Loucy (cell line): ENCODE measurements at regions not wholly inside any gene's neighbourhood (a gene's known extent, or its start where the extent isn't known, plus 50 kb on each side); places are given as distances from the start of the nearest gene placed in this dataset.

Experiments used
- EZH2phosphoT487 ChIP-seq: fragments of 200-600 bp; IDR thresholded peaks from 2 replicates; pipeline ENCODE4 v1.6.1; 2018; ENCODE audit warnings: antibody characterized with exemption, mild to moderate bottlenecking, moderate library complexity, borderline replicate concordance
- TF ChIP-seq, protein P1 (sequence below): fragments of 200-600 bp; sonication (generic); conservative IDR thresholded peaks from 2 replicates; pipeline ENCODE4 v1.5.1; 2014; ENCODE audit warnings: mild to moderate bottlenecking, antibody characterized with exemption, low read length

GRCh38 chrX:35733879-35734278 lies 64.3 kb upstream of the MAGEB16 start:
- TF ChIP-seq, protein P1, sequence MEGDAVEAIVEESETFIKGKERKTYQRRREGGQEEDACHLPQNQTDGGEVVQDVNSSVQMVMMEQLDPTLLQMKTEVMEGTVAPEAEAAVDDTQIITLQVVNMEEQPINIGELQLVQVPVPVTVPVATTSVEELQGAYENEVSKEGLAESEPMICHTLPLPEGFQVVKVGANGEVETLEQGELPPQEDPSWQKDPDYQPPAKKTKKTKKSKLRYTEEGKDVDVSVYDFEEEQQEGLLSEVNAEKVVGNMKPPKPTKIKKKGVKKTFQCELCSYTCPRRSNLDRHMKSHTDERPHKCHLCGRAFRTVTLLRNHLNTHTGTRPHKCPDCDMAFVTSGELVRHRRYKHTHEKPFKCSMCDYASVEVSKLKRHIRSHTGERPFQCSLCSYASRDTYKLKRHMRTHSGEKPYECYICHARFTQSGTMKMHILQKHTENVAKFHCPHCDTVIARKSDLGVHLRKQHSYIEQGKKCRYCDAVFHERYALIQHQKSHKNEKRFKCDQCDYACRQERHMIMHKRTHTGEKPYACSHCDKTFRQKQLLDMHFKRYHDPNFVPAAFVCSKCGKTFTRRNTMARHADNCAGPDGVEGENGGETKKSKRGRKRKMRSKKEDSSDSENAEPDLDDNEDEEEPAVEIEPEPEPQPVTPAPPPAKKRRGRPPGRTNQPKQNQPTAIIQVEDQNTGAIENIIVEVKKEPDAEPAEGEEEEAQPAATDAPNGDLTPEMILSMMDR, result no peak
- no peak for TF ChIP-seq EZH2phosphoT487
